CD4-positive, alpha-beta T cell (primary cell): ENCODE measurements at regions not wholly inside any gene's neighbourhood (a gene's known extent, or its start where the extent isn't known, plus 50 kb on each side); places are given as distances from the start of the nearest gene placed in this dataset.

ENCODE experiments used
- ATAC-seq: fragments of 200-7000 bp; cut with Tn5 transposase; one replicate; pipeline ENCODE4 v1.10.0; 2022; ENCODE audit warnings: mild to moderate bottlenecking; ENCODE audit not compliant: poor library complexity
- CTCF ChIA-PET: fragments of 350-600 bp; sonication (Branson Sonifier 250); formaldehyde crosslinking; loops from one replicate; lab custom pipeline; 2021; ENCODE audit warnings: antibody characterized with exemption, inconsistent platforms; lab: Charles Lee
- POLR2A ChIA-PET: fragments of 350-600 bp; sonication (Branson Sonifier 250); formaldehyde crosslinking; loops from one replicate; lab custom pipeline; 2021; ENCODE audit warnings: antibody characterized with exemption, inconsistent platforms; lab: Charles Lee
- DNase-seq, 14 experiments: peaks; one replicate each; pipeline ENCODE4 v3.0.0-alpha.2; 2013 to 2020; ENCODE audit warnings: mixed read lengths in 2 of 14
- H3K27ac ChIP-seq, 2 donors: one replicate each; pipeline versions ENCODE4 v1.5.1 to v1.7.0; 2013; ENCODE audit warnings: low read length in 2 of 2, low read depth in 1 of 2, mild to moderate bottlenecking in 1 of 2
- H3K27me3 ChIP-seq, 2 experiments: 1 replicate in 1 of 2; 2 replicates in 1 of 2; pipeline versions ENCODE4 v1.6.1 to v1.7.0; 2013; ENCODE audit warnings: low read length in 2 of 2, control low read depth in 1 of 2, mild to moderate bottlenecking in 1 of 2, moderate library complexity in 1 of 2; ENCODE audit not compliant: insufficient read depth in 2 of 2, control insufficient read depth in 1 of 2
- H3K36me3 ChIP-seq: one replicate; pipeline ENCODE4 v1.6.1; 2013; ENCODE audit warnings: low read length, control low read depth; ENCODE audit not compliant: insufficient read depth
- H3K4me1 ChIP-seq: one replicate; pipeline ENCODE4 v1.6.1; 2013; ENCODE audit warnings: low read length, control low read depth; ENCODE audit not compliant: insufficient read depth
- H3K4me3 ChIP-seq: one replicate; pipeline ENCODE4 v1.5.1; 2013; ENCODE audit warnings: mild to moderate bottlenecking, low read length, moderate library complexity
- H3K9me3 ChIP-seq, 2 experiments: 1 replicate in 1 of 2; 2 replicates in 1 of 2; pipeline versions ENCODE4 v1.6.1 to v1.7.0; 2013; ENCODE audit warnings: low read length in 2 of 2, mild to moderate bottlenecking in 2 of 2, control low read depth in 1 of 2, moderate library complexity in 1 of 2; ENCODE audit not compliant: control insufficient read depth in 1 of 2, insufficient read depth in 1 of 2
- H3K27ac Mint-ChIP-seq: one replicate; pipeline ENCODE4 v1.8.0; 2020; ENCODE audit warnings: mixed read lengths
- H3K27me3 Mint-ChIP-seq: one replicate; pipeline ENCODE4 v1.8.0; 2021; ENCODE audit warnings: mixed read lengths
- H3K36me3 Mint-ChIP-seq: one replicate; pipeline ENCODE4 v1.8.0; 2021; ENCODE audit warnings: low read depth, mixed read lengths
- H3K4me1 Mint-ChIP-seq: one replicate; pipeline ENCODE4 v1.8.0; 2021; ENCODE audit warnings: low read depth, mixed read lengths
- H3K4me3 Mint-ChIP-seq: one replicate; pipeline ENCODE4 v1.8.0; 2020; ENCODE audit warnings: mild to moderate bottlenecking, mixed read lengths
- H3K9me3 Mint-ChIP-seq: one replicate; pipeline ENCODE4 v1.8.0; 2020; ENCODE audit warnings: mixed read lengths
- intact Hi-C, 2 experiments: fragments of 100-400 bp; cut with DNase I in 1 of 2; cut with micrococcal nuclease in 1 of 2; formaldehyde crosslinking; loops; one replicate each; pipeline versions ENCODE4 v1.15.1 to v1.9.0; 2023 to 2025; cut with DNase I, micrococcal nuclease
- TF ChIP-seq, protein P1 (sequence below): fragments of 200-600 bp; IDR thresholded peaks from one replicate; pipeline ENCODE4 v1.8.0; 2022; ENCODE audit warnings: antibody characterized with exemption, mild to moderate bottlenecking

- ATAC-seq (no peak), DNase-seq (peak in 3 of 14 experiments; percentile 44 to 50 (median 47))
- Mint-ChIP-seq H3K9me3 (no peaks in the 10 kb centered on the region), H3K27ac (no peak overlapping the region), H3K36me3 (no peaks in the 10 kb centered on the region), H3K4me1 (peaks cover 5% of the 10 kb centered on the region), H3K4me3 (no peak overlapping the region), H3K27me3 (no peaks in the 10 kb centered on the region)
- Histone ChIP-seq H3K27ac (no peak overlapping the region), H3K4me1 (no peaks in the 10 kb centered on the region), H3K9me3 (no peaks in the 10 kb centered on the region), H3K27me3 (no peaks in the 10 kb centered on the region), H3K36me3 (no peaks in the 10 kb centered on the region), H3K4me3 (no peak overlapping the region)
- TF ChIP-seq, protein P1, sequence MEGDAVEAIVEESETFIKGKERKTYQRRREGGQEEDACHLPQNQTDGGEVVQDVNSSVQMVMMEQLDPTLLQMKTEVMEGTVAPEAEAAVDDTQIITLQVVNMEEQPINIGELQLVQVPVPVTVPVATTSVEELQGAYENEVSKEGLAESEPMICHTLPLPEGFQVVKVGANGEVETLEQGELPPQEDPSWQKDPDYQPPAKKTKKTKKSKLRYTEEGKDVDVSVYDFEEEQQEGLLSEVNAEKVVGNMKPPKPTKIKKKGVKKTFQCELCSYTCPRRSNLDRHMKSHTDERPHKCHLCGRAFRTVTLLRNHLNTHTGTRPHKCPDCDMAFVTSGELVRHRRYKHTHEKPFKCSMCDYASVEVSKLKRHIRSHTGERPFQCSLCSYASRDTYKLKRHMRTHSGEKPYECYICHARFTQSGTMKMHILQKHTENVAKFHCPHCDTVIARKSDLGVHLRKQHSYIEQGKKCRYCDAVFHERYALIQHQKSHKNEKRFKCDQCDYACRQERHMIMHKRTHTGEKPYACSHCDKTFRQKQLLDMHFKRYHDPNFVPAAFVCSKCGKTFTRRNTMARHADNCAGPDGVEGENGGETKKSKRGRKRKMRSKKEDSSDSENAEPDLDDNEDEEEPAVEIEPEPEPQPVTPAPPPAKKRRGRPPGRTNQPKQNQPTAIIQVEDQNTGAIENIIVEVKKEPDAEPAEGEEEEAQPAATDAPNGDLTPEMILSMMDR: peak; percentile 65
- CTCF ChIA-PET: interaction anchor here (0.6 kb wide), 2 partner anchors 21 to 1773 kb away, joined by 3 read pairs; no protein-coding TSS in a partner anchor
- intact Hi-C loops: no loop called here
- POLR2A ChIA-PET: interaction anchor here (0.8 kb wide), 1 partner anchor 11 kb away, joined by 3 read pairs; no protein-coding TSS in a partner anchor
Measured at GRCh38 chr2:57906152-57906732, 140.4 kb upstream of the VRK2 start.

DNA sequence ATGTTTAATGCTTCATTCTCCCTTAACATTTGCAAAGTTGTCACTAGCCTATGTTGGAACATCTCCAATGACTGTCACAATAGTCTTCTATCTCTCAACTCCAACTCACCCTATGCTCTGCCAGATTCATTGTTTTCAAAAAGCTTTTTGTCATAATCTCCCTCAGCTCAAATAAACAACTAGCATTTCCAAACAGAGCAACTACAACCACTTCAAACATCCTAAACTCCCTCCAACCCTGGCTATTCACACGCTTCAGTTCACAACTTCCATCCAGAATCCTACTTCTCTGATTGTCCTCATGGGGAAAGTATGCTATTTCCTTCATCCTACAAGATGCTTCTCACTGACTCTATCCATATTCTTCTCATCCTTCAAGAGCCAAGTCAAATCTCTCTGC is 139.2 kb upstream of the VRK2 start:
- TF ChIP-seq, protein P1: no peak
- intact Hi-C loops: no loop called here
- no peak overlapping the region for H3K27ac ChIP-seq

DNA sequence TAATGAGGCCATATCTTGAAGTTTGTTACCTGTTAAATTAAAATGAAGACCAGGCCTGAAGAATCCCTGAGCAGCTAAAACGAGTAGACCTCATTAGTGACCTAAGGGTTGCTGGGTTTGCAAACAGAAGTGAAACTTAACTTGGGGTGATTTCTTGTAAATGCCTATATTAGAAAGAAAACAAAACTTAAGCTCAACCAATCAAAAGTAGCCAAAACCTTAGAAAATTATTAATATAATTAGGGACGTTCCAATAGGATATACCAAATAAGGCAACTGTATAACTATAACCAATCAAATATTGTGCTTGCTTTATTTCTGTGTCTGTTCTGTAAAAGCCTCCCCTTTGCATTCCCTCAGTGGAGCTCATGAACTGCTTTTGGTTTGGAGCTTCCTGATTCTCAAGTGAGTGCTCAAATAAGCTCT is 137.9 kb upstream of the VRK2 start:
- no peak overlapping the region for H3K4me3 Mint-ChIP-seq
- intact Hi-C loops: no loop called here
- Histone ChIP-seq H3K9me3 (no peaks in the 10 kb centered on the region), H3K36me3 (no peaks in the 10 kb centered on the region), H3K4me1 (no peaks in the 10 kb centered on the region), H3K27me3 (no peaks in the 10 kb centered on the region), H3K4me3 (no peak overlapping the region), H3K27ac (no peak overlapping the region)
- H3K27ac Mint-ChIP-seq: no peak overlapping the region
- ChIA-PET POLR2A (no interaction called here), CTCF (no interaction called here)
- no peaks in the 10 kb centered on the region for H3K36me3 Mint-ChIP-seq
- peaks cover 5% of the 10 kb centered on the region for H3K4me1 Mint-ChIP-seq
- DNase-seq (peak in 3 of 14 experiments; percentile 9 to 56 (median 14)), ATAC-seq (no peak)
- TF ChIP-seq, protein P1: no peak
- no peaks in the 10 kb centered on the region for H3K9me3 Mint-ChIP-seq
- no peaks in the 10 kb centered on the region for H3K27me3 Mint-ChIP-seq

More for the DNA sequence above, 139.2 kb upstream of the VRK2 start:
- Mint-ChIP-seq H3K4me1 (peaks cover 5% of the 10 kb centered on the region), H3K27ac (no peak overlapping the region), H3K27me3 (no peaks in the 10 kb centered on the region), H3K9me3 (no peaks in the 10 kb centered on the region), H3K4me3 (no peak overlapping the region), H3K36me3 (no peaks in the 10 kb centered on the region)
- CTCF ChIA-PET: no interaction called here
- H3K4me1 ChIP-seq: no peaks in the 10 kb centered on the region
- H3K27me3 ChIP-seq: no peaks in the 10 kb centered on the region
- H3K9me3 ChIP-seq: no peaks in the 10 kb centered on the region
- POLR2A ChIA-PET: no interaction called here
- H3K36me3 ChIP-seq: no peaks in the 10 kb centered on the region
- ATAC-seq: no peak
- no peak for DNase-seq
- no peak overlapping the region for H3K4me3 ChIP-seq
